WTC11 (cell line): ENCODE measurements at regions not wholly inside any gene's neighbourhood (a gene's known extent, or its start where the extent isn't known, plus 50 kb on each side); places are given as distances from the start of the nearest gene placed in this dataset.

Experiments used
- ATAC-seq: fragments of 200-7000 bp; cut with Tn5 transposase; 2 replicates; pipeline ENCODE4 v1.10.0; 2021; ENCODE audit warnings: mild to moderate bottlenecking, moderate library complexity
- CTCF ChIA-PET: fragments of 300-600 bp; sonication (Branson Sonifier 250); formaldehyde crosslinking; loops from one replicate; lab custom pipeline; 2021; ENCODE audit warnings: antibody characterized with exemption; lab: Charles Lee
- POLR2A ChIA-PET: fragments of 350-600 bp; sonication (Branson Sonifier 250); formaldehyde crosslinking; loops from one replicate; lab custom pipeline; 2021; ENCODE audit warnings: antibody characterized with exemption; lab: Charles Lee
- DNase-seq: peaks from one replicate; pipeline ENCODE4 v3.0.0; 2021; ENCODE audit warnings: low spot score
- H3K27ac Mint-ChIP-seq: 2 replicates; pipeline ENCODE4 v1.8.0; 2021; ENCODE audit warnings: mixed read lengths
- H3K27me3 Mint-ChIP-seq: 2 replicates; pipeline ENCODE4 v1.8.0; 2021; ENCODE audit warnings: low read depth, mild to moderate bottlenecking, moderate library complexity, mixed read lengths
- H3K36me3 Mint-ChIP-seq: 2 replicates; pipeline ENCODE4 v1.8.0; 2021; ENCODE audit warnings: mixed read lengths
- H3K4me1 Mint-ChIP-seq: 2 replicates; pipeline ENCODE4 v1.8.0; 2022; ENCODE audit warnings: mixed read lengths
- H3K4me3 Mint-ChIP-seq: 2 replicates; pipeline ENCODE4 v1.8.0; 2021; ENCODE audit warnings: mild to moderate bottlenecking, moderate library complexity, mixed read lengths
- H3K9me3 Mint-ChIP-seq: 2 replicates; pipeline ENCODE4 v1.8.0; 2021; ENCODE audit warnings: mixed read lengths
- ATF1 ChIP-seq: sonication (generic); formaldehyde crosslinking; IDR thresholded peaks from 2 replicates; pipeline ENCODE4 v1.8.1; 2023; ENCODE audit warnings: mild to moderate bottlenecking, moderate library complexity, missing genetic modification reagents
- ATF6 ChIP-seq: sonication (generic); formaldehyde crosslinking; IDR thresholded peaks from 2 replicates; pipeline ENCODE4 v1.8.1; 2023; ENCODE audit warnings: mild to moderate bottlenecking, missing genetic modification reagents
- CBFB ChIP-seq: sonication (generic); formaldehyde crosslinking; IDR thresholded peaks from 2 replicates; pipeline ENCODE4 v1.8.1; 2022; ENCODE audit warnings: mild to moderate bottlenecking, low read depth, missing genetic modification reagents
- CREM ChIP-seq: sonication (generic); formaldehyde crosslinking; IDR thresholded peaks from 2 replicates; pipeline ENCODE4 v1.8.1; 2022; ENCODE audit warnings: mild to moderate bottlenecking, missing genetic modification reagents, moderate library complexity
- CTCF ChIP-seq: fragments of 200-600 bp; IDR thresholded peaks from 2 replicates; pipeline ENCODE4 v1.8.0; 2022; ENCODE audit warnings: antibody characterized with exemption
- ELF4 ChIP-seq: sonication (generic); formaldehyde crosslinking; IDR thresholded peaks from 2 replicates; pipeline ENCODE4 v1.8.1; 2022; ENCODE audit warnings: low read depth, mild to moderate bottlenecking, moderate library complexity, missing genetic modification reagents
- EMX1 ChIP-seq: fragments of 250-450 bp; sonication (Bioruptor Pico); IDR thresholded peaks from 2 replicates; pipeline ENCODE4 v1.8.0; 2021; ENCODE audit warnings: mild to moderate bottlenecking
- ESRRA ChIP-seq: sonication (generic); formaldehyde crosslinking; IDR thresholded peaks from 2 replicates; pipeline ENCODE4 v1.8.1; 2022; ENCODE audit warnings: mild to moderate bottlenecking, missing genetic modification reagents, borderline replicate concordance
- GABPB1 ChIP-seq: sonication (generic); formaldehyde crosslinking; IDR thresholded peaks from 2 replicates; pipeline ENCODE4 v1.8.1; 2023; ENCODE audit warnings: mild to moderate bottlenecking, missing genetic modification reagents
- HMGXB4 ChIP-seq: sonication (generic); formaldehyde crosslinking; IDR thresholded peaks from 2 replicates; pipeline ENCODE4 v1.8.1; 2023; ENCODE audit warnings: mild to moderate bottlenecking, moderate library complexity, missing genetic modification reagents
- IRF1 ChIP-seq: sonication (generic); formaldehyde crosslinking; IDR thresholded peaks from 2 replicates; pipeline ENCODE4 v1.8.0; 2023; ENCODE audit warnings: missing genetic modification reagents
- JAZF1 ChIP-seq: fragments of 250-450 bp; sonication (Bioruptor Pico); IDR thresholded peaks from 2 replicates; pipeline ENCODE4 v1.9.0; 2021; ENCODE audit warnings: moderate library complexity, mild to moderate bottlenecking, inconsistent platforms
- MLX ChIP-seq: sonication (generic); formaldehyde crosslinking; IDR thresholded peaks from 2 replicates; pipeline ENCODE4 v1.8.1; 2023; ENCODE audit warnings: mild to moderate bottlenecking, missing genetic modification reagents, moderate library complexity
- MXD4 ChIP-seq: fragments of 250-450 bp; sonication (Bioruptor Pico); IDR thresholded peaks from 2 replicates; pipeline ENCODE4 v1.8.0; 2021; ENCODE audit warnings: mild to moderate bottlenecking, moderate library complexity, borderline replicate concordance
- NR3C1 ChIP-seq: sonication (generic); formaldehyde crosslinking; conservative IDR thresholded peaks from 2 replicates; pipeline ENCODE4 v1.8.1; 2023; ENCODE audit warnings: low read depth, mild to moderate bottlenecking, missing genetic modification reagents
- PREB ChIP-seq: sonication (generic); formaldehyde crosslinking; IDR thresholded peaks from 2 replicates; pipeline ENCODE4 v1.8.1; 2022; ENCODE audit warnings: mild to moderate bottlenecking, missing genetic modification reagents, moderate library complexity, borderline replicate concordance
- SP1 ChIP-seq: sonication (generic); formaldehyde crosslinking; conservative IDR thresholded peaks from 2 replicates; pipeline ENCODE4 v1.8.1; 2022; ENCODE audit warnings: missing genetic modification reagents
- TEAD1 ChIP-seq: sonication (generic); formaldehyde crosslinking; IDR thresholded peaks from 2 replicates; pipeline ENCODE4 v1.8.0; 2022; ENCODE audit warnings: mild to moderate bottlenecking, missing genetic modification reagents
- ZNF219 ChIP-seq: sonication (generic); formaldehyde crosslinking; IDR thresholded peaks from 2 replicates; pipeline ENCODE4 v1.8.0; 2023; ENCODE audit warnings: missing genetic modification reagents, mild to moderate bottlenecking, borderline replicate concordance
- ZNF232 ChIP-seq: sonication (generic); formaldehyde crosslinking; IDR thresholded peaks from 2 replicates; pipeline ENCODE4 v1.8.0; 2022; ENCODE audit warnings: mild to moderate bottlenecking, missing genetic modification reagents
- ZNF281 ChIP-seq: sonication (generic); formaldehyde crosslinking; IDR thresholded peaks from 2 replicates; pipeline ENCODE4 v1.8.0; 2023; ENCODE audit warnings: mild to moderate bottlenecking, missing genetic modification reagents
- ZNF396 ChIP-seq: fragments of 250-450 bp; sonication (Bioruptor Pico); IDR thresholded peaks from 2 replicates; pipeline ENCODE4 v1.8.0; 2021; ENCODE audit warnings: mild to moderate bottlenecking, moderate library complexity, borderline replicate concordance
- ZNF416 ChIP-seq: fragments of 250-450 bp; sonication (Bioruptor Pico); IDR thresholded peaks from 2 replicates; pipeline ENCODE4 v1.9.0; 2021; ENCODE audit warnings: mild to moderate bottlenecking, inconsistent platforms

GRCh38 chr6:15980801-15981200 is 148.1 kb upstream of the MYLIP start:
- H3K36me3 Mint-ChIP-seq: no peaks in the 10 kb centered on the region
- no peak for ATAC-seq
- H3K27me3 Mint-ChIP-seq: no peaks in the 10 kb centered on the region; the same call in 1 of the 2 replicates
- TF ChIP-seq ATF1 (CRISPR knock-in tag) (no peak), PREB (CRISPR knock-in tag) (no peak), ELF4 (CRISPR knock-in tag) (no peak)
- ChIA-PET CTCF (no interaction called here), POLR2A (no interaction called here)
- H3K9me3 Mint-ChIP-seq: peaks cover 6% of the 10 kb centered on the region; the same call in 1 of the 2 replicates
- peaks cover 14% of the 10 kb centered on the region for H3K4me1 Mint-ChIP-seq
- DNase-seq: no peak
- no peak overlapping the region for H3K27ac Mint-ChIP-seq
- no peak overlapping the region for H3K4me3 Mint-ChIP-seq

- H3K4me3 Mint-ChIP-seq: no peak overlapping the region
- CTCF ChIA-PET: no interaction called here
- no peak for TF ChIP-seq TEAD1
- TF ChIP-seq ATF1 (CRISPR knock-in tag): no peak
- no peak for TF ChIP-seq JAZF1 (CRISPR knock-in tag)
- TF ChIP-seq CBFB (CRISPR knock-in tag): no peak
- TF ChIP-seq MLX (CRISPR knock-in tag): no peak
- no peak for TF ChIP-seq HMGXB4 (CRISPR knock-in tag)
- no peak for TF ChIP-seq SP1 (CRISPR knock-in tag)
- TF ChIP-seq ZNF281 (CRISPR knock-in tag): no peak
- no peak for TF ChIP-seq CREM (CRISPR knock-in tag)
- ATAC-seq (no peak), DNase-seq (no peak)
- H3K27me3 Mint-ChIP-seq: no peaks in the 10 kb centered on the region; the same call in 1 of the 2 replicates
- H3K36me3 Mint-ChIP-seq: peaks cover 12% of the 10 kb centered on the region
- POLR2A ChIA-PET: no interaction called here
- peaks cover 21% of the 10 kb centered on the region for H3K9me3 Mint-ChIP-seq
- no peak overlapping the region for H3K27ac Mint-ChIP-seq
- H3K4me1 Mint-ChIP-seq: peaks cover 3% of the 10 kb centered on the region; the same call in 1 of the 2 replicates
Measured at GRCh38 chr6:15978426-15978825, 150.5 kb upstream of the MYLIP start.

GRCh38 chr6:15977050-15977449 is 151.8 kb upstream of the MYLIP start:
- H3K4me3 Mint-ChIP-seq: no peak overlapping the region
- H3K4me1 Mint-ChIP-seq: peaks cover 3% of the 10 kb centered on the region; the same call in 1 of the 2 replicates
- no peaks in the 10 kb centered on the region for H3K27me3 Mint-ChIP-seq
- no peak for ATAC-seq
- H3K36me3 Mint-ChIP-seq: peaks cover 12% of the 10 kb centered on the region
- DNase-seq: no peak
- H3K27ac Mint-ChIP-seq: no peak overlapping the region
- ChIA-PET CTCF (no interaction called here), POLR2A (no interaction called here)
- H3K9me3 Mint-ChIP-seq: peaks cover 27% of the 10 kb centered on the region
- TF ChIP-seq IRF1 (CRISPR knock-in tag) (no peak), EMX1 (CRISPR knock-in tag) (no peak), ATF6 (CRISPR knock-in tag) (no peak), NR3C1 (CRISPR knock-in tag) (no peak), ZNF416 (CRISPR knock-in tag) (no peak), ZNF219 (CRISPR knock-in tag) (no peak), ESRRA (no peak), MXD4 (CRISPR knock-in tag) (no peak), GABPB1 (CRISPR knock-in tag) (no peak), ZNF232 (CRISPR knock-in tag) (no peak), ZNF396 (CRISPR knock-in tag) (no peak), CTCF (no peak)
